ENCODE measurements at regions not wholly inside any gene's neighbourhood (a gene's known extent, or its start where the extent isn't known, plus 50 kb on each side); places are given as distances from the start of the nearest gene placed in this dataset.

GRCh38 chr22:27669798-27670599 lies 131.6 kb downstream of the MN1 start:
- Histone ChIP-seq H3K9ac (ENCODE audit: low read length) (no peak overlapping the region), H3K4me1 (ENCODE audit: control insufficient read depth in 2 of 2, insufficient read depth in 2 of 2, low read length in 2 of 2) (peaks cover 0 to 2% of the 10 kb centered on the region in 2 donors), H3K9me3 (ENCODE audit: control extremely low read depth in 1 of 3, control insufficient read depth in 2 of 3, insufficient read depth in 1 of 3, low read length in 2 of 3) (peaks cover 0 to 30% (median 4%) of the 10 kb centered on the region in 3 donors), H3K4me2 (replicated peaks; ENCODE audit: low read depth, low read length, poor library complexity, severe bottlenecking) (no peak overlapping the region), H3K36me3 (replicated peaks in 1 of 2; ENCODE audit: control extremely low read depth in 1 of 2, control insufficient read depth in 1 of 2, extremely low read depth in 1 of 2, insufficient read depth in 2 of 2, low read length in 1 of 2) (no peaks in the 10 kb centered on the region), H2AFZ (ENCODE audit: insufficient read depth, low read depth, low read length, poor library complexity, severe bottlenecking) (no peak overlapping the region), H3K27me3 (replicated peaks in 1 of 4; ENCODE audit: control extremely low read depth in 1 of 4, control insufficient read depth in 3 of 4, insufficient read depth in 4 of 4, low read length in 3 of 4) (peaks cover 0 to 21% (median 4%) of the 10 kb centered on the region in 4 experiments), H3K79me2 (ENCODE audit: control insufficient read depth, insufficient read depth, low read length) (no peaks in the 10 kb centered on the region), H3K27ac (ENCODE audit: low read length in 2 of 2) (no peak overlapping the region), H3K4me3 (ENCODE audit: control extremely low read depth in 1 of 5, extremely low read depth in 1 of 5, insufficient read depth in 1 of 5, low read depth in 2 of 5, low read length in 4 of 5) (no peak overlapping the region), H4K20me1 (ENCODE audit: control insufficient read depth, insufficient read depth, low read length, poor library complexity, severe bottlenecking) (no peaks in the 10 kb centered on the region)
- H3K9me3 Mint-ChIP-seq (ENCODE audit: insufficient read depth) = peaks cover 4% of the 10 kb centered on the region
- no peak overlapping the region for H3K4me3 Mint-ChIP-seq
- DNase-seq (no peak), ATAC-seq (ENCODE audit: low read depth) (no peak)
- TF ChIP-seq CTCF (IDR thresholded peaks at IDR 0.05) = no peak
- TF ChIP-seq EZH2 (IDR thresholded peaks at IDR 0.05; ENCODE audit: borderline replicate concordance, insufficient read depth, low read depth, low read length, poor library complexity, severe bottlenecking) = no peak
- POLR2A ChIA-PET = no interaction called here
- no peaks in the 10 kb centered on the region for H3K4me1 Mint-ChIP-seq
- H3K27me3 Mint-ChIP-seq = peaks cover 34% of the 10 kb centered on the region
- intact Hi-C loops (cut with micrococcal nuclease) = no loop called here
- CTCF ChIA-PET = no interaction called here
- no peak overlapping the region for H3K27ac Mint-ChIP-seq
- 20% methylated on average over 13 of the region's 13 CpGs for WGBS (ENCODE audit: insufficient coverage)

- no peaks in the 10 kb centered on the region for H3K36me3 ChIP-seq (replicated peaks in 1 of 2; ENCODE audit: control extremely low read depth in 1 of 2, control insufficient read depth in 1 of 2, extremely low read depth in 1 of 2, insufficient read depth in 2 of 2, low read length in 1 of 2)
- no peaks in the 10 kb centered on the region for H3K4me1 Mint-ChIP-seq
- no peak overlapping the region for H3K4me3 ChIP-seq (ENCODE audit: control extremely low read depth in 1 of 5, extremely low read depth in 1 of 5, insufficient read depth in 1 of 5, low read depth in 2 of 5, low read length in 4 of 5)
- no peak overlapping the region for H3K27ac ChIP-seq (ENCODE audit: low read length in 2 of 2)
- H3K27ac Mint-ChIP-seq = no peak overlapping the region
- no peaks in the 10 kb centered on the region for H3K79me2 ChIP-seq (ENCODE audit: control insufficient read depth, insufficient read depth, low read length)
- H3K27me3 Mint-ChIP-seq = peaks cover 32% of the 10 kb centered on the region
- CTCF ChIA-PET = no interaction called here
- no peak for DNase-seq
- intact Hi-C loops (cut with micrococcal nuclease) = no loop called here
- TF ChIP-seq EZH2 (IDR thresholded peaks at IDR 0.05; ENCODE audit: borderline replicate concordance, insufficient read depth, low read depth, low read length, poor library complexity, severe bottlenecking) (no peak), CTCF (IDR thresholded peaks at IDR 0.05) (no peak)
- H3K4me3 Mint-ChIP-seq = no peak overlapping the region
- POLR2A ChIA-PET = no interaction called here
- no peak overlapping the region for H2AFZ ChIP-seq (ENCODE audit: insufficient read depth, low read depth, low read length, poor library complexity, severe bottlenecking)
- ATAC-seq (ENCODE audit: low read depth) = no peak
- WGBS (ENCODE audit: insufficient coverage) = 8% methylated on average over 15 of the region's 16 CpGs
- H3K4me1 ChIP-seq (ENCODE audit: control insufficient read depth in 2 of 2, insufficient read depth in 2 of 2, low read length in 2 of 2) = peaks cover 0 to 2% of the 10 kb centered on the region in 2 donors
- peaks cover 0 to 29% (median 4%) of the 10 kb centered on the region in 3 donors for H3K9me3 ChIP-seq (ENCODE audit: control extremely low read depth in 1 of 3, control insufficient read depth in 2 of 3, insufficient read depth in 1 of 3, low read length in 2 of 3)
- H3K27me3 ChIP-seq (replicated peaks in 1 of 4; ENCODE audit: control extremely low read depth in 1 of 4, control insufficient read depth in 3 of 4, insufficient read depth in 4 of 4, low read length in 3 of 4) = peaks cover 0 to 21% (median 4%) of the 10 kb centered on the region in 4 experiments
- H3K9me3 Mint-ChIP-seq (ENCODE audit: insufficient read depth) = peaks cover 4% of the 10 kb centered on the region
- H3K4me2 ChIP-seq (replicated peaks; ENCODE audit: low read depth, low read length, poor library complexity, severe bottlenecking) = no peak overlapping the region
- no peak overlapping the region for H3K9ac ChIP-seq (ENCODE audit: low read length)
- no peaks in the 10 kb centered on the region for H4K20me1 ChIP-seq (ENCODE audit: control insufficient read depth, insufficient read depth, low read length, poor library complexity, severe bottlenecking)
Observed at GRCh38 chr22:27670701-27671412, 130.7 kb downstream of the MN1 start.
